ENCODE measurements at regions not wholly inside any gene's neighbourhood (a gene's known extent, or its start where the extent isn't known, plus 50 kb on each side); places are given as distances from the start of the nearest gene placed in this dataset.

DNA sequence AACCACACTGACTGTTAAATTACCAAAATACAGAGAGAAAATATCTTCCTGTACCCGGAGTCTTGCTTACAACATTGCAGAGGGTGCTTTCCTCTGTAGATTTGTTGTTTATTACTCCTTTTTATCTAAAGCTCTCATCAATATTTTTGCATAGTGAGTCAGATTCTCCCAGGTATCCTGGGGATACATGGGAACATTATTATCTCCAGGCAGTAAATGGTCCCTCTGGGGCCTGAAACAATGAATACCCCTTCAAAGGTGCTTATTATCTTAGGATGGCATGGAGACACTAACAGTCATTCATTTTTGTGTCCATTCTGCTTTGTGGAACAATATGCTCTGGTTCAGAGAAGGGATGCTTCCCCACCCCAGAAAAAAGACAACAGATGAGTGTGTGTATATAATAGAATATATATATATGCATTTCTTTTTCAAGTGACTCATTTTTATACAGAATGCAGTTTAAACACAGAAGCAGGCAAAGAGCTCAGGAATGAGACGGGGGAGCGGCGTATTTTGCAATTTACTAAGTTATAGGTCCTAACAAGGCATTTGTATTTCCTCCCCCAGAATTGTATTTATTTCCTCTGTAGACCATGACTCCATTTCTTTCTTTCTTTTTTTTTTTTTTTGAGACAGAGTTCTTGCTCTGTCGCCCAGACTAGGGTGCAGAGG is 424.8 kb upstream of the ZEB2 start:
- no peak for DNase-seq

DNA sequence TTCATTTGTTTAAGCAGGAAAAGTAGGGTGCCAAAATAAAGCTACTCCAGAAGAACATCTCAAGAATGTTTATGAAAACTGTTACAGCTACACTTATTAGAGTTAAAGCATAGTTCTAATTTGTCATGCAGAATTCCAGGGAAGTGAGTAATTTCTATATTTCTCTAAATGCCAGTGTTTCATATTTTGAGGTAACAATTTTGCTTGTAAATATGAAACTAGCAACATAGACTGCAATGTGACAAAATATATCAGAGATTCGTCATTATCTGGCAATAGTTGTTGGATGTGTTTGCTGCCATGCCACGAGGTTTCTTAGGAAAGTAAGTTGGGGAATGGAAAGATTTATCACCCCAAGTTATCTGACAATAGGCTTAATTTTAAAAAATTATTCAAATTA is 424.1 kb upstream of the ZEB2 start:
- peak in 2 of 3 donors; percentile 40 to 52 for DNase-seq

DNA sequence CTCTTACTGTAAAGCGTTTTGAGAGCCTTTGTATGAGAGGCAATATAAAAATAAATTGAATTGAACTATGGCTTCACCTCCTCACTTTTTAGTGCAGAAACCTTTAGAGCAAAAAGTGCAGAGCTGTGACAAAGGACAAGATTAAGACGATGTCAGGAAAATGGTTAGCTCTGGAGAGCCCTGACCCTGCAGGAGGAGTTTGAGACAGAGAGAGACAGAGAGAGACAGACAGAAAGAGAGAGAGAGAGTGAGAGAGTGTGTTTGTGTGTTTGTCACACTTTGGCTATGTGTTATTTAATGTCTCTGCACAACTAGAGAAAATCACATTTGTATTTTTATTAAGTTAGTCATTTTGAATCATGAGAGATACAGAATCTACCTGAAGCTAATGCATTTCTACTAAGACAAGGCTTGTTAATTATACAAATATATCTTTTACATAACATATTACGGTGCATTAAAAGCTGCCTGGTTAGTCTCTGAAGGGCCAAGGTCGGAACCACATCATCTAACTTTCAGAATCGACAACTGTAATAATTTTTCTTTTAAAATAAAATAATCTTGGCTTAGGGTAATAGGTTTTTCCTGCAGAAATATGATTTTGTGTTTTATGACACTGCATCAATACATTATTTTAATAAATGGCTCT is 423.5 kb upstream of the ZEB2 start:
- DNase-seq = peak in 1 of 3 donors; percentile 31

DNA sequence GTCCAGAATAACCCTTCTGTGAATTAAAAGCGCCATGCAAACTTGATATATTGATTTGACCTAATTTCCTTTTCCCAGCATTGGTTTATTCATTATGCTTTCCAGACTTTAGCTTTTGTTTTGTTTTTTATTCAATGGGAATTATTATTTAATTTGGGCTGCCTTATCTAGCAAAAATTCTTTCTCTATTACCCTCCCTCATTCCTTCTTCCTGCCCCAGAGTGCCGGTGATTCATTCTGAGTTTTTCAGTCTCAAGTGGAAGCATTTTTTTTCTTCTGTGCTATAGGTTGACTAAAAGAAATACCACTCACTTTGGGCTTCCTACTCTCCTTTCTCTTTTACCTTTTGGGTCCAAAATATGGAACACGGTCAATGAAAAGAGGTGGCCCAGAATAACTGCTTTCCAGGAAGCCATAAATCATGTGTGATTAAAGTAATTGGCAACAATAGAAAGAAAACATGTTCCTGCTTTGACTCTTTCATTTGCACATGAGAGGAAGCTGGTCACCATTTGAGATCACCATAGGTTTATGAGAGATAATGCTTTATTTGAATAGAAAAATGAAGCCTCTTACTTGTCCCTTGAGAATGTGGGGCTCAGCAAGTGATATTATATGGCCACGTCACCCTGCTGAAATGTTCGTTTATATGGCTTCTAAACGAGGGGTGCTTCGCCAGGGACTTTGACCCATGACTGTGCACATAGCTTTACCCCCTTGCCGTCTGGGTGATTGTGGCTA is 422.8 kb upstream of the ZEB2 start:
- DNase-seq = no peak

DNA sequence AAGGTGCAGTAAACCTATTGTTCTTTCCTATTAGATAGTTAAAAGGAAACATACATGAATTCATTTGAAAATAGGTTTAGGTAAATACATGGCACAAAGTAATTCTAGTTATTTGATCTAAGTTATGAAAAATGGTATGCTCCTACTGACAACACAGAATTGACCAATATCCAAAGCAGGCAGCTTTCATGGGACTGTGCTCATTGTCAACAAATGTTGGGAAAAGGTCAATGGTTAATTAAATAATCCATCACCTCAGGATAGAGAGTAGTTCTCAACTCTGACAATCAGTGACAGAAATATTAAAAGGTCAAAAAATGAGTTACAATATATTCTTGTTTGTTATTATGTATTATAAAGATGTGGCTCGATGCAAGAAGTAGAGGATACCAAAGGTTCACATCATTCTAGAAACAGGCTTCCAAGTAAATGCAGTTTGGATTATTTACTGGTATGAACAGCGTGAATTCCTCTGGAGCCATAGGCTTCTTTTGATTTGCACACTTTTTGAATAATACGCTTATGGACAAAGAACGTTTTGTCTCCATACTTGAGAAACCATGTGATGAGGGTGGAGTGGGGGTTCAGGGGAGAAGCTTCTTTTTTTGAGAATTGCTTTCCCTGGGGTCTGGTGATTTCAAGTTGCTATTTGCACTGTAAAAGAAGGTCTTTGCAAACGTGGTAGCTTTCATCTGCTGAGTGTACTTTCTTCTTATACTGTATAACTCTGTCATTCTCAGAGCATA is 422.0 kb upstream of the ZEB2 start:
- peak in 1 of 3 donors; percentile 52 for DNase-seq

DNA sequence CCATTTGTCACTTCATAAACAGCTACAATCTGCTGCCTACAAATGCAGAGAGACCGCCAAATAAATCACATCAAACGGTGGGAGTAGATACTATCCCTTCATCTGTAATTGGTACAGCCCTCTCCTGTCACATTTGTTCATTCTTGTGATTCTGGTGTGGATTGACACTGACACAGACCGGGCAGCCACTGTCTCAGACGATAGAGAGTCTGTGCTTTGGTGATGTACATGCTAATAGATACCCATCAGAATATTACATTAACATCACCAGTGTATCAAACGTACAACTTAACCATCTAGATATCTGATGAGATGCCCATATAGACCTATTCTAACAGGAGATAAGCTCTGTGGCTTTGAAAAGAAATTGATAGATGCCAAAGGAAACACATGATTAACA is 419.7 kb upstream of the ZEB2 start:
- DNase-seq = no peak

DNA sequence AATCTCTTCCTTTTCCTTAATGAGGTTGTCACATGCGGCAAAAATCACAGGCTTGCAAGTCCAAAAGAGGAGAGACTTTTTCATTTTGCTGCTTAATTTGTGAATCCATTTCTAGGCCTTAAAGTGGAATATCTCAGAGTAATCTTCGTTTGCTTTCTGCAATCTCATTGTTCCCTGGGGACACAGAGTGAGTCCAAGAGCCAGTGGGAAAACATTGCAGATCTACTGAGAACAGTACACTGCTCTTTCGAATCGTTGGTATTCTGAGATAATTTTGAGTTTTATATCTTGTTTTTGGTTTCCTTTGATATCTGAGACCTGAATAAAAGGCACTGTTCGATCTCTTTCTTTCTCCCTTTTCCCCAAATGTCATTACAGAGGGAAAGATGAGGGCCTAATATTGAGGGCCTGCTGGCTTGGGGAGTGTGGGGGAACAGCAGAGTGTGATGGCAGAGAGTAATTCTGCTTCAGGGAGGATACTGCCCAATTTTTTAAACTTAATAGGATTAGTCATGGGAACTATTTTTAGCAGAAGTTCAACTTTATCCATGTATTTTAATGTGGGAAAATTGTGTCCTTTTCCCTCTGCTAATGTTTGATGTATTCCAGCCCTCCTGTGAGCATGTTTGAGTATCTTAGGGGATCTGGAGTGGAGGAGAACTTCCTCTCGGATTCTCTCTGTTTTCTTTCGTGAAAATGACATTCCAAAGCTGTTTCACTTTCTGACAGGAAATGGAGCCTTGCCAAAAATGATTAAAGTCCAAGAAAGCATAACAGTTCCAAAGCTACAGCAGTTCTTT is 418.2 kb upstream of the ZEB2 start:
- DNase-seq = peak; percentile 77 to 89 (median 85)

DNA sequence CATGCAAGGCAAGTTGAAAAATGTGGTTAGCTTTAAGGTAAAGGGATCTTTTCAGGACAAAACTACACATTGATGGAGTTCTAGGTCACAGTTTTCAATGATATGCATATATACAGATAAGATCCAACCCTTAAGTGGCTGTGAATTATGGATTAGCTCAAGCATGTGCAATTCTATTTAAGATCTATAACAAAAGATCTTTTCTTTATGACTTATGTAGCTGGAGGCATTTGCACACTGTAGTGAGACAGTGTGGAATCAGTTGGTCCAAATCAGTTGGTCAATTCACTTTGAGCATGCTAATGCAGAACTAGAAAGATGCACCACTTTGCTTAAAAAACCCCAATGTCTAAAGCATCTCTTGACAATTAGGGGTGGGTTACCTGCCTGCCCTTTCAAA is 417.1 kb upstream of the ZEB2 start:
- no peak for DNase-seq

DNA sequence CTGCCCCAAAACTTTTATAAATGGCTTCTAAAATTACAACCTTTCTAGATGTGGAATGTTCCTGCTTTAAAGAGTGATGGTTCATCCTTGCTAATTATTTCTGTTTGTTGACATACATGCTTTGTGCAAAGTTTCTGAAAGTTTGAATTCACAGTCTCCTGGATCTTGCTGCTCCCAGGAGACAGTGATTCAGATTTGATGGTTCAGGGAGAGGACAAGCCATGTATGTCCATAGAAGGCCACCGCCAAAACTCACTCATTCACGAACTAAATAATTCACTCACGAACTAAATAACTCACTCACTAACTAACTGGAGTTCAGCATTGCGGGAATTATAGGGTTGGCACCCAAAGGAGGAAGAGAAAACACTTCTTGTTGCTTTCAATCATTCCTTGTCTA is 416.5 kb upstream of the ZEB2 start:
- peak in 1 of 3 donors; percentile 39 for DNase-seq

DNA sequence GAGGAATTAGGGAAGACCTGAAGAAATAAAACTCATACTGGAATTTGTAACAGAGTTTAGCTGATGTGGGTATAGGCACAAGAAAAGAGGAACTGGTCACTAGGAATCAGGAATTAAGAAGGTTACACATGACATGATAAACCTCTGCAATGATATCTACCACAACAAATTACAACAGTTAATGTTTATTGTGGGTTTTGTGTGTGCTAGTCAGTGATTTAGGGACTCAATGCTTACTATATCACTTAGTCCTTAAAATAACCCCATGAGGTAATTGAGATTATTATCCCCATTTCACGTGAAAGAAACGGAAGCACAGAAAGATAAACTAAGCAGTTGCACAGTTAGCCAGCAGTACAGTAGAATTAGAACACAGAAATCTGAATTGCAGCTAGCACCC is 415.8 kb upstream of the ZEB2 start:
- no peak for DNase-seq

DNA sequence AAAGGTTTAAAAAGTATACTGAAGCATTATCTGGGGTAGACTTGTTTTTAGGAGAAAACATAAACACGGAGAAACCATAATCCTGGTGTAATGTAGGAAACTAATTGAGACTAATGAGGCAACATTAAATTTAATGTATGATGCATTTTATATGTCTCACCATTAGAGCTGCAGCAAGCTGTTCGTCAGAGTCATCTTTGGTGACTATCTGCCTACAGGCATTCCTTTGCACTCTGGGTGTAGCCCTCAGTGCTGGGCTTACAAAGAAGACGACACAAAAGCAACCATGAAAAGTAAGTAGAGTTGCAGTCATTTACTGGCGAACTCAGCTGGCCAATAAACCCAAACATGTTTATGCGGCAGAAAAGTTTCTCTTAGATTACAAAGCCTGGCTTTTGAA is 415.3 kb upstream of the ZEB2 start:
- DNase-seq = no peak

DNA sequence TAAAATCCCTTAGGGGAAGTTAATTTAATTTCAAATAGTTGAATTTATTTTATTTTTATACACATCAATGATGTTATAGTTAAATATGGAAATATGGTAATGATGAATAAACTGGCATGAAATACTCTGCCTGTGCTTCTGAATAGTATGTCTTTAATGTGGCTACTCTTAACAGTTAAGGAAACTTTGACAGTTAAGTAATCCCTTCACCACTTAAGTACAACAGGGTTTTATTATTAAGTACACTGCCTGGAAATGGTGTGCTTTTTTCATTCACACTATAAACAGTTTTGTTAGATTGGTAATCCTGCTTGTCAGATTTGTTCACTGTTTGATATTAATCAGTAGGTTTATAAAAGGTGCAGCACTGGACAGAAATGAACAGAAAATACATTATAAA is 412.0 kb upstream of the ZEB2 start:
- no peak for DNase-seq

DNA sequence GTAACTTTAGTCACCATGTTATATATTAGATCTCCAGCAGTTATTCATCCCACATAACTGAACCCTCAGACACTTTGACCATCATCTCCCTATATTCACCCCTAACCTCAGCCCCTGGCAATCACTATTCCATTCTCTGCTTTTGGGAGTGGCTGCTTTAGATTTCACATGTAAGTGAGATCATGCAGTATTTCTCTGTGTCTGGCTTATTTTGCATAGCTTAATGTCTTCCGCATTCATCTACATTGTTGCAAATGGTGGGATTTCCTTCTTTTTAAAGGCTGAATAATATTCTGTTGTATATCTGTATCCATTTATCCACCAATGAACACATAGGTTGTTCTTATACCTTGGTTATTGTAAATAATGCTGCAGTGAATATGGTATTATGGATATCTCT is 411.6 kb upstream of the ZEB2 start:
- no peak for DNase-seq

DNA sequence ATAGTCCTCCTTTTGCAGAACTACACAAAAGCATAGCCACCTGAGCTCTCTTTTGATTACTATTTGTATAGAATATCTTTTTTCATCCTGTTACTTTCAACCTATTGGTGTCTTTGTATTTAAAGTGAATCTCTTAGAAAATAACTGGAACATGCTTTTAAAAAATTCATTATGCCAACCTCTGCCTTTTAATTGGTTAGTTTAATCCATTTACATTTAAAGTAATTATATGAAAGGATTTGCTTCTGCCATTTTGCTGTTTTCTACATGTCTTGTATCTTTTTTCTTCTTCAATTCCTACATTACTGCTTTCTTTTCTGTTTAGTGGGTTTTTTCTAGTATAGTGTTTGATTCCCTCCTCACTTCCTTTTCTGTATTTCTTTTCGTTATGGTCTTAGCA is 407.5 kb upstream of the ZEB2 start:
- DNase-seq = no peak

DNA sequence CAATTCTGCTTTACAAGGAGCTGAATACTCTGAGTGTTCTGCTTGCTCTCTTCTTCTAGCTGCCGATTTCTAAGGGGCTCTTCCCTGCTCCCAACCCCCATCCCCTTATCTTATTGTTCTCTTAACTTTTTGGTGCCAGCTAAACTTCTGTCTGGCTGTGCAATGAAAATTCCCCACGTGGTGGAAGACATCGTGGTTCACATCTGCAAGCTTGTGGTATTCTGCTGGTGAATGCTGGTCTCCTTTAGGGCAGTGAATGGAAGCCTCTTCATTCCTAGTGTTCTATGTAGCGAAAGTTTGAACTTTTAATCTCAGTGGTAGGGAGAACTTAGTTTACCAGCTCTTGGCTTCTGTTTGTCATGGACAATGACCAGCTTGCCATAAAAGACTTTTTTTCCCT is 406.0 kb upstream of the ZEB2 start:
- no peak for DNase-seq

DNA sequence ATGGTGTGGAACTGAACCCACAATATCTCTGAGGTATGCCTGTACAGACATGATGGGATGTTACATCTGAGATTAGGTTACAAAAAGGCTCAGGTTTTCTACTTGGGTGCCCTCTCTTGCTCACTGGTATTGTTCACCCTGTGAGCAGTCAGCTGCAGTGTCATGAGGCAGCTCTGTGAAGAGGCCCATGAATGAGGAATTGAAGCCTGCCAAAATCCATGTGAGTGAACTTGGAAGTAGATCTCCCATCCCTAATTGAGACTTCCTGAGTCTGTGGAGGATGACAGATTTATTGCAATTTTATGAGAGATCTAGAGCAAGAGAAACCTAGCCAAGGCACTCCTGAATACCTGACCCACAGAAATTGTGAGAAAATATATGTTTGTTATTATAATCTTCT is 404.9 kb upstream of the ZEB2 start:
- DNase-seq = no peak

DNA sequence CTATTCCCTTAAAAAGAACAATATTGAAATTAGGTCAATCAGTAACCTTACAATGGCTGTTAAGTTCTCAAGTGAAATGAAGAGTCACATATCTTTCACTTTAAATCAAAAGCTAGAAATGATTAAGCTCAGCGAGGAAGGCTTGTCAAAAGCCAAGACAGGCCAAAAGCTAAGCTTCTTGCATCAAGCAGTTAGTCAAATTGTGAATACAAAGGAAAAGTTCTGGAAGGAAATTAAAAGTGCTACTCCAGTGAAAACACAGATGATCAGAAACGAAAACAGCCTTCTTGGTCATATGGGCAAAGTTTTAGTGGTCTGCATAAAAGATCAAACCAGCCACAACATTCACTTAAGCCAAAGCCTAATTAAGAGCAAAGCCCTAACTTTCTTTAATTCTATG is 402.6 kb upstream of the ZEB2 start:
- no peak for DNase-seq

DNA sequence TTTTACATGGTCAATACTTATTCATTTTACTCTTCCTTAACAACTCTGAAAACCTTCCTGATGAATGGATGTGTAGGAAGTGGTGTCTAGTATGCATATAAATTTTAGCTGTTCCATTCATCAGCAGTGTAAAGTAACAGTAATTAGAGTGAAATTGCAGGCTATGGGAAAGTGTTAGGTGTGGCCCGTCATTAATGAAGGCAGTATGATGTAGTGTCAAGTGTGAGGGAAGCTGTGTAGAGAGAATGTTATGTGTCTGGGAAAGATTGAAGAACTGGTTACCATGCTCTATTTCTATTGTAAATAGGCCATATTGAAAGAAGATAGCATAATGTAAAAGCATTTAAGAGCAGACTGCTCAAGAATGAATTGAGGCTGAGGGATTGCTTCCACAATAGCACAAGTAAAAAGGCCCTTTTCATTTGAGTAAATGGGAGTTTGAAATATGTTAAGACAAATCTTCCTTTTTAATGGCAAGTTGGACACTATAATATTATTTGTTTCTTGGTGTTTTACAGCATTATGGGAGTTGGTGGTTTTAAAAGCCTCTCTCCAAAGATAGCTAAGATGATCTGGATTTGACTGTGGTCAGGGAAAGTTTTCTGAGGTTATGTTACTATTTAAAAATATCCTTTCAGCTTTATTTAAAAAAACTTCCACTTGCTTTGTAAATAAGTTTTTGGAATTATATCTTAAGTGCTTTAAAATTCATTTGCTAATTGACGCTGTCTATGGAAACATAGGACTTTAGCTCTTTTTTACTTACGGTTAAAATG is 401.0 kb upstream of the ZEB2 start:
- no peak for DNase-seq

DNA sequence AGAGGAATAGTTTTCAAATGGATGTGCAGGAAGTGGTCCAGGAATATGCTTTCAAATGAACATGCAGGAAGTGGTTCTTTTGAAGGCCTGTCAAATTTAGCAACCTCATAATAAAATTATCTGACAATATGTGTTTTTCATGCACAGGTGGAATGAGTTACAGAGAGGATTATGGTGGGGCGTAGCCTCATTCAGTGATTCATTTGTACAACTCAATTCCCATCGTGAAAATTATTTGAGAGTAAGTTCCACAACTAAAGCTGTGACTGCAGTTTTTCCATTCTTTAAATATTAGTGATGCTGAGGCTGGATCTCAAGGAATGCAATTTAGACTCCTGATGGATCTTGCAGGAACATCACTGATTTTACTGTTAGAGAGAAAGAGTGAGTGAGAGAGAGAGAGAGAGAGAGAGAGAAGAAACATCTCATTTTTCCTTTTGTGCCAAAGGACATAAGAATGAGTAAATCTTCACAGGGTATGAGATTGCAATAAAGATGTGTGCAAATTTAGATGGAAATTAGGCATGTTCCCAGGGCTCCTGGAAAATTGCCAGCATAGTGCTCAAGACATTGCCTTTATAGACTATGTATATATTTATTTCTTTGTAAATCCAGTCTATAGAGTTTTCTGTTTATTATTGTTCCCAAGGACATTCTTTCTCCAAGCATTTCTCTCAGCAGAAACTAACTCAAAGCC is 394.9 kb upstream of the ZEB2 start:
- DNase-seq = peak in 2 of 3 donors; percentile 31 to 65

DNA sequence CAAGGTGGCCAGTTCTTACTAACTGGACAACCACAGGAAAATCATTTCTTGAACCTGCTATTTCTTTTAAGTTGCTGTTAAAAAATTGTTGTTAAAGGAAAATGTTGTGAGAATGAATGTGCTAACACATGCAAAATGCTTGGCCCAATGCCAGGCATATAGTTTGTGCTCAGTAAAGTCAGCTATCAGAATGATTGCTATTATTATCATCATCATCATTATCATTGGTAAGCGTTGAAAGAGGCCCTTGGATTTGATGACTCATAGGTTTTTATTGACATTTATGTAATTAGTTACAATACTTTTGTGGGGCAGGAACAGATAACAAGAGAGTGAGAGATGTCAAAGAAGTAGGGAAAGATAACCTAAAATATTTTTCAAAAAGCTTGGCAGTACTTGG is 394.2 kb upstream of the ZEB2 start:
- no peak for DNase-seq
